Coronary artery (tissue), 2 donors: ENCODE measurements at regions not wholly inside any gene's neighbourhood (a gene's known extent, or its start where the extent isn't known, plus 50 kb on each side); places are given as distances from the start of the nearest gene placed in this dataset.

Source experiments
- DNase-seq: peaks from one replicate; pipeline ENCODE4 v3.0.0-alpha.2; 2017; ENCODE audit warnings: low spot score
- H3K27ac ChIP-seq, 2 donors: fragments of 200-600 bp; sonication (generic); one replicate each; pipeline ENCODE4 v1.5.1; 2016 to 2019
- H3K4me3 ChIP-seq: fragments of 200-600 bp; sonication (generic); 2 replicates; pipeline ENCODE4 v1.5.1; 2016; ENCODE audit warnings: mild to moderate bottlenecking, moderate library complexity
- TF ChIP-seq, protein P1 (sequence below): fragments of 200-600 bp; sonication (generic); IDR thresholded peaks from one replicate; pipeline ENCODE4 v1.5.1; 2019; ENCODE audit warnings: antibody characterized with exemption

DNA sequence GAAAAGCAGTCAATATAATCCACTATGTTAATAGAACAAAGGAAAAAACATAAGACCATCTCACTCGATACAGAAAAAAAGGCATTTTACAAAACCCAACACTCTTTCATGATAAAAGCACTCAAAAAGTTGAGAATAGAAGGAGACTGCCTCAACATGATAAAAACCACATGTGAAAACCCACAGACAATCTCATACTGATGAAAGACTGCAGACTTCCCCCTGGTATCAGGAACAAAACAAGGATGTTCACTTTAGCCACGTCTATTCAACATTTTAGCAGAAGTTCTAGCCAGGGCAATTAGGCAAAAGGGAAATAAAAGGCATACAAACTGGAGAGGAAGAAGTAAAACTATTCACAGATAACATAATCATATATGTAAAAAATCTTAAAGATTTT is 285.9 kb downstream of the EIPR1 start:
- TF ChIP-seq, protein P1, sequence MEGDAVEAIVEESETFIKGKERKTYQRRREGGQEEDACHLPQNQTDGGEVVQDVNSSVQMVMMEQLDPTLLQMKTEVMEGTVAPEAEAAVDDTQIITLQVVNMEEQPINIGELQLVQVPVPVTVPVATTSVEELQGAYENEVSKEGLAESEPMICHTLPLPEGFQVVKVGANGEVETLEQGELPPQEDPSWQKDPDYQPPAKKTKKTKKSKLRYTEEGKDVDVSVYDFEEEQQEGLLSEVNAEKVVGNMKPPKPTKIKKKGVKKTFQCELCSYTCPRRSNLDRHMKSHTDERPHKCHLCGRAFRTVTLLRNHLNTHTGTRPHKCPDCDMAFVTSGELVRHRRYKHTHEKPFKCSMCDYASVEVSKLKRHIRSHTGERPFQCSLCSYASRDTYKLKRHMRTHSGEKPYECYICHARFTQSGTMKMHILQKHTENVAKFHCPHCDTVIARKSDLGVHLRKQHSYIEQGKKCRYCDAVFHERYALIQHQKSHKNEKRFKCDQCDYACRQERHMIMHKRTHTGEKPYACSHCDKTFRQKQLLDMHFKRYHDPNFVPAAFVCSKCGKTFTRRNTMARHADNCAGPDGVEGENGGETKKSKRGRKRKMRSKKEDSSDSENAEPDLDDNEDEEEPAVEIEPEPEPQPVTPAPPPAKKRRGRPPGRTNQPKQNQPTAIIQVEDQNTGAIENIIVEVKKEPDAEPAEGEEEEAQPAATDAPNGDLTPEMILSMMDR = no peak
- DNase-seq = no peak
- Histone ChIP-seq H3K4me3 (no peak overlapping the region), H3K27ac (no peak overlapping the region)

DNA sequence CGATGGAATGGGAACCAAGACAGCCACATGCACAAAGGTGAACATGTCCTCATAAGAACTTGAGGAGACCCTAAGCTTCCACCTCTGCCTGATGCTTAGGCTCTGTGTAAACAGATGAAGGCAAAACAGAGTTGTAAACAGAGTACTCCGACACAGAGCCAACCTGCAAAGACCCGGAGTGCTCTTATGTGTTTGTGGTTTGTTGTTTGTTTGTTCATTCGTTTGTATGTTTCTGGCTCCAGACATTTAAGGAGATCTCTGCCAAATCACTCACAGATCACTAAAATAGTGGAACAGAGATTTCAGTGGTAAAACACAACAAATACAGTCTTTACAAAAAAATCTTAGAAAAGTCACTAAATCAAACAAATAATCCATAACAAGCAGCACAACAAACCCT is 294.9 kb downstream of the EIPR1 start:
- DNase-seq = no peak
- H3K27ac ChIP-seq = no peak overlapping the region
- no peak overlapping the region for H3K4me3 ChIP-seq
- TF ChIP-seq, protein P1 = no peak

DNA sequence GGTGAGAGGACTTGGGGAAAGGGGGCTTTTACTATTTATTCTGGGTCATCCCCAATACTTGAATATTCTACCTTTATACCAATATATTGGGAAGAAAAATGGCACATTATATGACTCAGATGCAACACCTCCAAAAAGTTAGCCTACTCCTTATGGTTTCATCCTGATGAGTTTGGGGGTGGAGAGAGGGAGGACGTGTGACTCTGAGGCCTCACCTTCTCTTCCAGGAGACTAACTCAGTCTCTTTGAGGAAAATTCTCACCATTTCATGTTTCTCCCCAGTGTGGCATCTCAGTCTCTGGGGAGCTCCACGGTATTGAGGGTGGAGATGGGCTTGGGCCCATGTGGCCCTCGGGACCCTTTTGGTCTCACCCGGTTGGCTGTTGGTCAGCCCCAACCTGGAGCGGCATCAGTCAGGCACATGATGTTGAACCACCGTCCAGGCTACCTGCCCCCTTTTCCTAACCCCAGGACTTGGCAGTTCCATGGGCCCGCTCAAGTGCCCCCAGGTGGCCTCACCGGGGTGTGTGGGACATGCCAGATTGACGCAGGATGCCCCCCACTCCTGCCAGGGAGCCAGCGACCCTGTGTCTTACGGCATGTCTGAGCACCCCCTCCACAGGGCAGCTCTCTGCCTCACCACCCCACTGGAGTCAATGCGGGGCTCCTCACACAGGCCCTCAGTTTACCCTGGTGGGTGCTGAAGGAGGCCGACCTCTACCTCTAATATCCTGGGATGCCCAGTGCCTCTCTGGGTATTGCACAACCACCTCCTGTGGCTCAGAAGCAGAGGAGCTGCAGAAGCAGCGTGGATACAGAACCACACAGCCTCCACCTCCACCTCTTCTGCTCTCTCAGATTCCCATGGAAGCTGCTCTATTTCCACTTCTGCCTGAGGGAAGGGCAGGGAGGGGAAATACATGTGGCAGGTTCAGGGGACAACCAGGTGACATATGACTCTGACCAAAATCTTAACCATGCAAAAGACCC is 297.4 kb downstream of the EIPR1 start:
- Histone ChIP-seq H3K4me3 (no peak overlapping the region), H3K27ac (no peak overlapping the region)
- no peak for DNase-seq
- TF ChIP-seq, protein P1 = no peak

DNA sequence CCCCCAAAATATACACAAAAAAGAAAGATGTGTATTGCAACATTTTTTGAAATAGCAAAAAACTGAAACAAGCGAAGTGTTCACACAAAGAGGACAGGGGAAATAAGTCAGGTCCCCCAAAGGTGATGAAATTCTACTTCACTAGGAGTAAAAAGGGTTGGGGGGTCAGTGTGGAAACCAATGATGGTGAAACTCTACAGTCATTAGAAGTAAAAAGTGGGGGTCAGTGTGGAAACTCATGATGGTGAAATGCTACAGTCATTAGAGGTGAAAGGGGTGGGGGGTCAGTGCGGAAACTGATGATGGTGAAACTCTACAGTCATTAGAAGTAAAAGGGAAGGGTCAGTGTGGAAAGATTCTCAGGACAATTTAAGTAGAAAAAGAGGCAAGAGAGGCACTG is 298.2 kb downstream of the EIPR1 start:
- no peak overlapping the region for H3K27ac ChIP-seq
- TF ChIP-seq, protein P1 = no peak

DNA sequence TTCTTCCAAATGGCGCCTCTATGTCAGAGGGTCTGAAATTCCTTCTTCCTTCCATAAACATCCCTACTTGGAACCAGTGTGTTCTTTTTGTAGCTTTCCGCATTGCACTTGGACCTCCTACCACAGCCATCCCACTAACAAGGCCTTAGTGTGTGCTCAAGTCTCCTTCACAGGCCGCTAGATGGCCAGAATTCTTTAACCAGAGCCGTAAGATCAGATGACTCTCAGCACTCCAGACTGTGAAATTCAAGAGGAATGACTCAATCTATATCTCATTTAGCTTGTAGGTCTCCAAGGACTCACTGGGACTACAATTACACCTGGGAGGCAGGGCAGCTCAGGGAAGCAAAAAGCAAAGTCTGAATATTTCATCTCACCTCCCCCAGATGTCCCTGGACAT is 298.9 kb downstream of the EIPR1 start:
- Histone ChIP-seq H3K4me3 (no peak overlapping the region), H3K27ac (no peak overlapping the region)
- TF ChIP-seq, protein P1 = no peak
- DNase-seq = no peak

More for the DNA sequence above, 298.2 kb downstream of the EIPR1 start:
- DNase-seq = no peak
- H3K4me3 ChIP-seq = no peak overlapping the region

DNA sequence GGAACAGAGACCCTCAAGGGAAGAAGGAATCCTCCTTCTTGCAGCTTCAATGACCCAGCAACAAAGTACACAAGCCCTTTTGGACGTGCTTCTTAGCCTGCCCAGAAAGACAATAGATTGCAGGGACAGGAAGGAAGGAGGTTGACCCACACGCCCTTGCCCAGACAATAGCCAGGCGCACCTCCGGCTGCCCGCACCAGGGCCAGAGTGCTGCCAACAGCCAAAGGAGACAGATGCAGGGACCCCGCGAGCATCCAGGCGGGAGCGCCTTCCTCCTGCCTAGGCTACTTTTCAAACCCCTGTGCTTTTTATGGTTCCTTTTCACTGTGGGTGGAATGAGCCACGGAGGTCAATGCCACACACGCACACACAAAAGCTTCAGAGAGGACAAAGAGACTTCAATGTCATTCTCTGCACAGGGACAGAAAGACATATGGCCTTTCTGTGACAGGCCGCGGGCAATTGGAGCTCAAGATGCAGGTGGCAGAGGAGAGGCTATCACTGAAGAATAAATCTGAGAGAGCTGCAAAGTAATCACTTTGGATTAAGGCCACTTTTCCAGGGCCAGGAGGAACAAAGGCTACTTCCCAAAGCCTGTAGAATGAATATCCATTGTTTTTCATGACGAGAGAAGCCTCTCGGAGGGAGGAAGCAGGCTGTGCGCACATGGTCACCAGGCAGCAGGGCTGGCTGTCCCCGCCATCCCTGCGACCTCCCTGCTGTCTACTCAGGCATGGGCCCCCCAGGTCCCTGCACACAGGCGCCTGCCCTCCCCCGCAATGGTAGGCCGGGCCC is 300.6 kb downstream of the EIPR1 start:
- no peak overlapping the region for H3K4me3 ChIP-seq
- no peak overlapping the region for H3K27ac ChIP-seq
- TF ChIP-seq, protein P1 = no peak
- no peak for DNase-seq
